Stimulated activated CD4-positive, alpha-beta T cell treated with anti-CD3 and anti-CD28 coated beads, TNF-alpha, amount 100 ng/mL, for 1 hour (primary cell): ENCODE measurements at regions not wholly inside any gene's neighbourhood (a gene's known extent, or its start where the extent isn't known, plus 50 kb on each side); places are given as distances from the start of the nearest gene placed in this dataset.
A peak's percentile ranks its signal among the peaks of the same experiment; 100 is the strongest.

Experiments
- DNase-seq, 3 donors: peaks; one replicate each; pipeline ENCODE4 v3.0.0-alpha.2; 2020; ENCODE audit warnings: low read depth in 3 of 3, low spot score in 1 of 3

DNA sequence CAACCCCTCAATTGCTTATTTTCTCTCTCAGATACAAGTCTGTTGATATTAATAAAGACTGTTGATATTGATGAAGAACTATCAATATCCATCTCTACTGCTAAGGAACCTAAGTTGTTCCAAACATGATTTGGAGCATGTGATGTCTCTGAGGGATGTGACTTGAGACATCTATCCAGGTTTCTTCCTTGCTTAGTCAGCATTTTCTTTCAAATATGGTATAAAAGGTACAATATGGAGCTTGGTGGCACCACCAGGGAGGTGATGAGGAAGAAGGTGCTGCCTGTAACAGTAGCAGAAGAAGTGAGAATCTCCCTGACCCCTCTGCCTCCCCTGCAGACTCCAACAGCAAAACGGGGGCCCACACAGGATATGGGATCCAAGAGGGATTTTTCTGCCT lies 329.0 kb downstream of the MAF start:
- DNase-seq = no peak

DNA sequence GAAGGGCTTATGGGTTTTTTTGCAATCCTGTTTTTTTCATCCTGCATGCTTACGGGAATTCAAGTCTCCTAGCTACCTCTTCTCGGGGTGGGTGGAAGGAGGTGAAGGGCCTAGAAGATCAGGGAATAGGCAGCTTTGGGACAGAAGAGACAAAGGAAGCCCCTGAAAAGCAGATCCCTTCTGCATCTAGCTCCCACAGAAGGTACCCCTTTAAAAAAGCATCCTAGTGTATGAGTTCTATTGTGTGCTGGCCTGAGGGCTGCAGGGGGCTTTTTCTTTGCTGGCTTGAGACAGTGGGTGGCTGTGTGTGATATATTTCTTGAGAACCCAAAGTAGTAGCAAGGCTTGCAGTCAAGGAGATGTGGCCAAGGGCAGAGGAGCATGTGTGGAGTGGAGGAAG lies 330.5 kb downstream of the MAF start:
- no peak for DNase-seq

DNA sequence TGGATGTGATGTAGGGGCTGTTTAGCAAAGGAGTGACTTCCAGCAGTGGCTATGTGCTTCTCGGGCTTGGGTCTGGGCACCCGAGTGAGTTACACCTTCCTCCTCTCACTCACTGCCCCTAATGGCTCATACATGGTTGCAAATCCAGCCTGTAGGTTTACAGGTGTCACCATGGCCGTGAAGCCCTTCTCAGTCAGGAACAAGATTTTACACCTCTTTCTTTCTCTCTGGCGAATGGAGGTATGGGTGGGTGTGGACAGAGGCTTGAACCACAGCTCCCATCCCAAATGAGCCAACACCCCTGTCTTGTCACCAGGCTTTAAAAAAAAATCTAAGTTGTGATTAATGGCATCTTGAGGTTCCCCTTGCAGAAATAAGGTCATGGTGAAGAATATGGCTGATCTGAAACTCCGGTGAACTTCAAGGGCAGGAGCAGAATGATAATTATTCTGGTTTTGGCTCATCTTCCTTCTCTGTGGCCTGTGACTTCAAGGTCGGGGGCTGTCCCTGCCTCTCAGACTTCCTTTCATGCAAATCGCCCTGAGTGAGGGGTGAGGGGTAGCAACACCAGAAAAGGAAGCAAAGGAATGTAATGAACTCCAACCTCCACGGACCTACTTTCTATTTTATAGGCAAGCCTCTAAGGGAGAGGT lies 331.2 kb downstream of the MAF start:
- DNase-seq = peak in 1 of 3 donors; percentile 27

DNA sequence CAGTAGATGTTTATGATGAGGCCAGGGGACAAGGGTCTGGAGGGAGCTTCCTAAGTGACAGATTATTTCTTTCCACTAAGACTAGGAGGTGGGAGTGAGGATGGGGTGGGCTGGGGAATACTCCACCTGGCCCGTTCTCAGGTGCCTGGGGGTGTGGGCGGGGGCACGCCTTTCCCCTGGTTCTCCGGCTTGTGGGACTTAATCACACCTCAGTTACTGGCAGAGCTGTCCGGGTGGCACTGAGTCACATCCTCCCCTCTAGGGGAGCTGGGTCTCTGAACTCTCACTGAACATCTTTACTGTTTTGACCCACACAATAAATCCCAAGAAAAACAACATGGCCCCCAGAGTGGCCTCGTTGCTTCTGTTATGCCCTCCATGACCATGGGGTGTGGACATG lies 332.8 kb downstream of the MAF start:
- peak in 1 of 3 donors; percentile 18 for DNase-seq

DNA sequence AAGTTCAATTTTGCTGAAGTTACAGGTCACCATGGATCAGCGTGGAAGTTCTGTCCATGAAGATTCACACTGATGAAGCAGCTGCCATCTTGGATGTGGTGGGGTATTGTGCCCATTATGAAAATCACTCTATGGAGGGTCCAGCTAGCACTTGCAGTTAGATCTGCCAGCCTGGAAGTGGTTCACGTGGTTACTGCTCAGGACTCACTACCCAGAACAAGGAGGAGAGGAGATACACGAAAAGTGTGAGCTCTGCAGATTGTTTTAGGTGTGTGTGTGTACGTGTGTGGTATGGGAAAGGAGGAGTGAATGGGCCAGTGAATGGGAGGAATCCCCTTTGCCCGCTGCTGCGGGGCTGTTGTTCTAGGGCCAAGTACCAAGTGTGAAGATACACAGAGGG lies 333.4 kb downstream of the MAF start:
- no peak for DNase-seq

DNA sequence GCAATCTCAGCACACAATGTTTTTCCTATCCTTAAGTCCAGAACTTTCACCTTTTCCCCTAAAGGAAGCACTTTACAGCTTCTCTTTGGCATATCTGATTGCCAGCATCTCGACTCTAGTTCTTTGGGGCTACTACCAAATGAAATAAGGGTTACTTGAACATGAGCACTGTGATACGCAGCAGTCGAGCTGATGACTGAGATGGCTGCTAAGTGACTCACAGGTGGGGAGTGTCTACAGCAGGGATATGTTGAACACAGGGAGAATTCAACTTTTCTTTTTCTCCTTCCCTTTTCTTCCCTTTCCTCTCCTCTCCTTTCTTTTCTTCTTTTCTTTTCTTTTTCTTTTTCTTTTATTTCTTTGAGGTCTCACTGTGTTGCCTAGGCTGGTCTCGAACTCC lies 334.8 kb downstream of the MAF start:
- no peak for DNase-seq

DNA sequence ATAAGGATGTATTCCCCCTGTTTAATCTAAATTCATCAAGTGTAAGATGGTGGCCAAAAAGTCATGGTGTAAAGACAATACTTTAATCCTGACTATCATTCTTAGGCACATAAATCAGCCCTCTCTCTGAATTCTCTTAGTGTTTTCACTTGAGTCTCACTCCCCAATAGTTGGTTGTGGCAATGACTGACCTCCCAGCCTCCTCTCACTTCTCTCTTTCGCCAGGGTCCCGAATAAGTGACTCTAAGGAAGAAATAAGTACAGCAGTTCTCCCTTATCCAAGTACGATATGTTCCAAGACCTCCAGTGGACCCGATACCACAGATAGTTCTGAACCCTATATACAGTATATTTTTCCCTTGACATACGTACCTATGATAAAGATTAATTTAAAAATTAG lies 335.3 kb downstream of the MAF start:
- DNase-seq = no peak

DNA sequence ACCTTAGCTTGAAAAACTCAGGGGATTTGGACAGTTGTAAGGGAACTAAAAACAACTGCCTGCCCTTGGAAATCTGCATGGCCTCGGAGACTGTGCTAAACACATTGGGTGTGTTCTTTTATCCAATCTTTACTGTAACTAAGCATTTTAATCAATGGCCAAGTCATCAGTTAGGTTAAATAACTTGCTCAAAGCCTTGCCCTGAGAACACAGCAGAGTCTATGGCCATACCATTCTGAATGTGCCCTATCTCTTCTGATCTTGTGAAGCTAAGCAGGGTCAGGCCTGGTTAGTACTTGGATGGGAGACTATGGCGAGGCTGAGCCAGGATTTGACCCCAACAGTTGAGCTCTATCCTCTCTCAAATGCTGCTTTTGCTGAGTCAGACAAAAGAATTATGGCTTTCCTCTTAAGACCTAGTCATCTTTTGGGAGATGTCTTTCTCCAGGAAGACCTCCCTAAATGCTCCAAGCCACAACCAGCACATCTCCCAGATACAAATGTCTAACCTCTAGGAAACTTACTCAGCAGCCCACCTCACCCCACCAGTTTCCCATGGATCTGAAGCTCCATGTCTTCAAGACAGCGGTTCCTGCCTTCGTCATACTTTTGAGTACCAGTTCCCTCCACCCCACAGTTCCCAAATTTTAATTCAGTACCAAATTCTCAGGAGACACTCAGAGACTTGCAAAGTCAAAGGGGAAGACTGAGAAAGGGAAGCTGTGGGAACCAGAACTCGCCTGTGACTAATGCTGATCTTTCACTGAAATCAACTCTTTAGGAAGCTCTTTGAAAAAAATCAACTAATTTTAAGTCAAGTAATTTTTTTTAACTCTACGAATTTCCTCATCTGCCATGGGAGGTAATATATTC lies 336.1 kb downstream of the MAF start:
- DNase-seq = no peak

DNA sequence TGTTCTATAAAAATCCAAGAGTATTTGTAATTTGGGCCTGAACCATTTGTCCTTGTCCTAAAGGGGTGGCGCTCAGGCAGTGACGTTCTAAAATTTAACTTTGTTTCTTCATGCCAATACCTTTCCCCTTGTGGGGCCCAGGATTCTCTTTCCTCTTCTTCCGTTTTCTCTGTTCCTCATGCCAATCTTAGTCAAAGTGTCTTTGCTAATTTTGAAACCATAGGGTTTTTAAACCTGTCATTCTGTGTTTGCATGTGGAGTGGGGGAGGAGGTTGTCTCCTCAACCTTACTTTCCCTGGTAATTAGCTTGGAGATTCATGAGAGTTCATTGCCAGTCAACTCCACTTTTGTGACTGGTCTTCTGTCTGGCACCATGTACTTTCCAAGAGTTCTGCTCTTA lies 337.1 kb downstream of the MAF start:
- DNase-seq = no peak
